ENCODE measurements at regions not wholly inside any gene's neighbourhood (a gene's known extent, or its start where the extent isn't known, plus 50 kb on each side); places are given as distances from the start of the nearest gene placed in this dataset.

DNA sequence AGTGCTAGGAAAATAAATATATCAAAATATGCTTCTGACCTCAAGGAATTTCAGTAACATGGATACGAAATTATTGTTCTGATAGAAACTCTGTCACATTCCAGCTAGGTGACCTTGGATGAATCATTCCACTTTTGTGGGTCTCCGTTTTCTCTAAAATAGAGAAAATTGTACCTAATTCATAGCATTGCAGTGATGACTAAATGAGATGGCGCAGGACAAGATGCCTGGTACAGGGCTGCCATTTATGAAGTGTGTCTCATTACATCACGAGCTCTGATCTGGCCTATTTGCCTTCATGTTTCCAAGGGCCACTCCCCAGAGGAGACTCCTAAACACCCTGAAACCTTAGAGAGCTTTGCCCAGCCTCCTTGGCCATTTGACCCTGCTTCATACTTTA lies 480.0 kb upstream of the USP24 start:
- DNase-seq, result no peak

DNA sequence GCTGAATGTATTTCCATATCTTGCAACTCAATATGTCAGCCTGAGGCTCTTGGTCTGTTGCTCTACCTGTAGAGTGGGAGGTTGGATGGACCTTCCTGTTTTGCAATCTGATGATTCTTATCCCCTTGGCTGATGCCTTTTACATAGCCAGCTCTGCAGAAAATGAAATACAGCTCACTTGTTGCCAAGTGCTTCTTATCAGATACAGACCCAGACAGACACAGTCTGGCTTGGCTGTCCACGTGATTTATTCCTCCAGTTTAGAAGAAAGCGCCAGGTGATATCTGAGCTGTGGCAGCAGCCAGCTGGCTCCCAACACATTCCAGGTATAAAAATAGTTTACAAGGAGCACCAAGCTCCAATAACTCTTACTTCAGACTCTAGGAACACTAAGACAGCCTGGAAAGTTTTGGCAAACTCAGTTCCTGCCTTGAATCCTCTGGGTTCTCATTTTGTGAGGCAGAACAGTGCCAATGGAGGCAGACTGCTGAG lies 479.2 kb upstream of the USP24 start:
- DNase-seq, result no peak

DNA sequence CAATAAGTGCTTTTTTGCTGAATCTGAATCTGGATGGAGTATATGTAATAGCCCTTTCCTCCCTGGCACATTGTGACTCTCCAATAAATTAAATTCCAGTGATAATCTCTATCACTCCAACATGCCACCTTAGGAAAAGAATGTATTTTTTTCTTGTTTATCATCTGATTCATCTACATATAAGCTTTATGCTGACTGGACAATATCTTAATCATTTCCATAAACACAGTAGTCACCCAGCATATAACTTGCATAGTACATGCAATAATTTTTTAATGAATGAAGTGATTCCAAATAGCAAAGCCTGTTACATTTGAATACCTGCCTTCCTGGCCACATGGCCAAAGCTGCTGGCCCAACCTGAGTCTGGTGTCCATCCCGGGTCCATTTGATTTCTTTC lies 477.6 kb upstream of the USP24 start:
- no peak for DNase-seq

DNA sequence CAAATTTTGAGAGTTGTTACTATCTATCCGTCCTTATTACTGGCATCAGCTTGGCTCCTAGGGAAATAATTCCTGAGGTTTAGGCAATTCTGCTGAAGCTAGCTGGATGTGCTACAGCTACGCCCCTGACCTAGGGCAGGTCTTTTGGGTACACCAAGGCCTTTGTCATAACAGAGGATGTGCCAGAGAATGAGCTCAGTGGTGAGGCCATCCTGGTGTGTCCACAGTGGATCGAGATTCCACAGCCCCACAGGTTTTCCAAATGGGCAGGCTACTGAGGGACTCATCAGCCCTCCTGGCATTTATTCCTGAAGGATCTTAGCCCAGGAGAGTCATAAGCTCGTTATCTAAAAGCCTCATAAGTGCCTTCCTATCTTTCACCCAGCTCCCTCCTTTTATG lies 475.2 kb upstream of the USP24 start:
- DNase-seq, result no peak

DNA sequence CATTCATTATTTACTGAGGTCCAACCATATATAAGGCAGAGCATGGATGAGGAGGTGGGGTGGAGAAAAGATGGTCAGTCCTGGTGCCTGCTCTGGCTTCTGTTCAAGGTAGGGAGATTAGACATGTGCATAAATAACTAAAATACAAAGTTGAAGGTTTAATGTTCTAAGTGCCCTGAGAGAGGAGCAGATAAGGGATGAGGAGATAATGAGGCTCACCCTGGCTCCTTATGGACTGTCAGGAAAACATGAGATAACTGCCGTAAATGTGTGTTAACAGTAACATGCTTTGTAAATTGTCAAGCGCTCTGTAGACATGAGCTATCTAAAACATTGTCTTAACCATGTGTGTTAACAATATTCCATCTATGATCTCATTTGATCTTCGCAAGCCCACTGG lies 474.6 kb upstream of the USP24 start:
- no peak for DNase-seq

DNA sequence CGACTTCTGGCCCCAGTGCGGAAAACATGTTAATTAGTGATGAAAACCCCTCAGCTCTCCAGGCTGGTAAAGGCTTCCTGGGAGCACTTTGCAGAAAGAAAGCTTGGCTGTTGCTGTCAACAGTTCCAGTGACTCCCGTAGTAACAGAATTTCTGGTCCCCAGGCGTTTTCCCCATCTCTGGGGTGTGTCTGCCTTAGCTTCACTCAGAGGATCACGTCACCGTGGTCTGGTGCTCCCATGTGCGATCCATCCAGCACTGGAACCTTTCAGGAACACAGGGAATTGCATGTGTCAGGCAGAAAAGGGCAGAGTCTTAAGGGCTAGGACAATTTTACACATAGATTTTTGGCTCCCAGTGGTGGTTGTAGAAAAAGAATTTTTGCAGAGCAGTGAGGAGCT lies 470.4 kb upstream of the USP24 start:
- no peak for DNase-seq

DNA sequence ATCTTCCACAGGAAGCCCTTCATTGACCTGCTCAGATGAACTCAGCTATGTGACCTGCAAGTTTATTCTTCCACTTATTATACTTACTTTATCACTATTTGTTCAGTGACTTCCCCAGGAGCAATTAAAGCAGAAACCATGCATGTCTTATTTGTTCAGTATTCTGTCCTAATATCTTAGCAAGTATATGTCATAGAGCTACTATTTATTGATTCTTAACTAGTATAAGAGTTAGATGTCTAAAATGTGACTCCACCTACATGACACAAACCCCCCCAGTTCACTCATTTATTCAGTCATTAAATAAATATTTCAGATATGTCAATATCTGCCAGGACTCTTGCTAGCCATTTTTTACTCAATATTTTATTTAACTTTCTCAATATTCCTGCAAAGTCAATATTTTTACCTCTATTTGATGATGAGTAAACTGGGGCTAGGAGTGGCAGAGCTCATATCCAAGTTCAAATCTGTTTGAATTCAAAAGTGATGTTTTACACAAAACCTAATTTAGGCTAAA lies 469.0 kb upstream of the USP24 start:
- DNase-seq, result no peak

DNA sequence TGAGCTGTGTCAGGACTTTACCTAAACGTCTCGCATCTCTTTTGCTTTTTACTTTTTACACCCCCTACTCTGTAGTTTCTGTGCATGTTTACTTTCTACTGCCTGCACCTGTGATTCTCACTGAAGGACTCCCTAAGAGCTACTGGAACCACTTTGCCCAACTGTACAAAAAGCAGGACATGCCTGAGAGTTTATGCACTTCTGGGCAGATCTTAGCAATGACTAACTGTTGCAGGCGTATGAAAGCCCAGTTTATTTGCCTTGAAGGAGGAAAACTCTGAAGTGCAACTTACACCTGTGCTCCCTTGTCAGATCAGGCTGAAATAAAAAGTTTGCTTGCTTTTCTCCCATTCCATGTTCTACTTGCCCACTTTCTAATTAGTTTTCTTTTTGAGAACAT lies 467.0 kb upstream of the USP24 start:
- DNase-seq, result no peak

DNA sequence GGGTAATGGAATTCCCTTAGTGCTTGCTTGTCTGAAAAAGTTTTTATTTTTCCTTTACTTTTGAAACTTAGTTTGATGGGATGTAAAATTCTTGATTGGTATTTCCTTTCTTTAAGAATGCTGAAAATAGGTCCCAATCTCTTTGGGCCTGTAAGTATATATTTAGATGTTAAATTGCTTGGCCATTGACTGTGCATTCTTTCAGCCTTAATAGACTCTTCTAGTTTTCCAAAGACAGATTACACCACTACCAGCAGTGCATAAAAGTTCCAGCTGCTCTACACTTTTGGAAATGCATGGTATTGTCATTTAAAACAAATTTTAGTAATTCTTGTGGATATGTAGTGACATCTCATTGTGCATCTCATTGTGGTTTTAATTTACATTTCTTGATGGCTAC lies 464.8 kb upstream of the USP24 start:
- no peak for DNase-seq

DNA sequence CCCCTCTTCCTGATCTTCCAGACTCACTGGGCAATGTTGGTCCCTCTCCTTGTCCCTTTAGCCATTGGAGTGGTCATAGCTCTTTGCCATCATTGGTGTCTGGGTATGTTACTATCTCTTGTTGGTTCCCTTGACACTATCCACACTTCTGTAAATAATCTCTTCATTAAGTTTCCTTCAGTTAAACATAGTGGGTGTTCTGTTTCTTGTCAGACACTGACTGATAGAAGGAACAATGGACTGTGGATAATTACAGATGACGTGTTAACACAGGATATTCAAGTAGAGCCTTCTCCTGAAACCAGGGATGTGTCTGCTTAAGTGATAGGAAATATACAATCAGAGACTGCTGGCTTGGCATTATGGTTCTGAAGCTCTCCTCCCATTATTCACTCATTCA lies 458.3 kb upstream of the USP24 start:
- no peak for DNase-seq

DNA sequence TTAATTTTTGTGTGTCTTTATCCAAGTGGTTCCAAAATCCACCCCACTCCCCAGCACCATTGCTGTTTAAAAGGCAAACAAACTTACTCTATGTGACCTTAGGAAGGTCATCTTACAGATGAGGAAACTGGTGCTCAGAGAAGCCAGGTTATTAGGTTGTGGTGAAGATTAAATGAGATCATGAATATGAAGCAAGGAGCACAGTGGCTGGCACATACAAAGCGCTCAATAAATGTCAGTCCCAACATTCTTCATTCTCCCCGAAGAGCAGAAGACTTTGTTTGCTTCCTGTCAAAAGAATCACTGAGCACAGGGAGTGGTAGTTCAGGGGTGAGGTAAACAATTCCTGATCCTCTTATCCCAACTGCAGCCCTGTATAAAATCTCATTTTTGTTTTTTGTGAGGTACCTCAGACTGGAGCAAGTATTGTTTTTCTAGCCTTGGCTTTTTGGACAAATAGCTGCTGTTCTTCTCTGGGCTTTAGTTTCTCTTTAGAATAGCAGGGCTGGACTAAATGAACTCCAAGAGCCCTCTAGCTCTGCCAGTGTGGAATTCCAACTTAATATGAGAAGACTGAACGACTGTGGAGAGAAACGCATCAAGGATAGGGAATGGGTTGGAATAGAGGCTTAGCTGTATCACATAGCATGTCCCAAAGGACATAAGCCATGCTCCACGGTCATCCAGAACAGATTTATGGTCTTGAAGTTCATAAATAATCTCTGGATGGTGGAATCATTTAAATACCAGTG lies 455.3 kb upstream of the USP24 start:
- no peak for DNase-seq

DNA sequence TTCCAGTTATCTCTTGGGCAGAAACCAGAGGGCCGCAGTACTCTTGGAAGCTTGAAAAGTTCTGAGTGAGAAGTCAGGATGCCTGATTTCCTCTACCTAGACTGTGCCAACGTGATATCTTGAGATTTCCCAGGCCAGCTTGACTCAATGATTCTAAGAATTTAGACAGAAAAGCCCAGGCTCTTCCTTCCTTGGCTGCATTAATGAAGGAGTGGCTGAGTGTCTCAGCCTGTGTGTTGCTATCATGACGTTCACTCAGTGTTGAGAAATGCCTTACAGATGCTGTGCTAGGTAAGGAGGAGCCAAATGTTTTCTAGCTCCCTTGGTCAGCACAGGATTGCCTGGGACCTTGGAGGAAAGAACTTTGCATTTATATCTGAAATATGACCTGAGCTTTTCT lies 454.1 kb upstream of the USP24 start:
- no peak for DNase-seq

DNA sequence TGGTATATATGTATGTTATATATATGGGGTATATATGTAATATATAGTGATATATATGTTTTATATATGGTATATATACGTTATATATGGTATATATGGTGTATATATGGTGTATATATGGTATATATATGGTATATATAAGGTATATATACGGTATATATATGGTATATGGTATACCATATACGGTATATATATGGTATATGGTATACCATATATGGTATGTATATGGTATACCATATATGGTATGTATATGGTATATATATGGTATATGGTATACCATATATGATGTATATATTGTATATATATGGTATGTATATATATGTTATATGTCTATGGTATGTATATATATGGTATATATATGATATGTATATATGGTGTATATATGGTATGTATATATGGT lies 447.7 kb upstream of the USP24 start:
- DNase-seq, result no peak

DNA sequence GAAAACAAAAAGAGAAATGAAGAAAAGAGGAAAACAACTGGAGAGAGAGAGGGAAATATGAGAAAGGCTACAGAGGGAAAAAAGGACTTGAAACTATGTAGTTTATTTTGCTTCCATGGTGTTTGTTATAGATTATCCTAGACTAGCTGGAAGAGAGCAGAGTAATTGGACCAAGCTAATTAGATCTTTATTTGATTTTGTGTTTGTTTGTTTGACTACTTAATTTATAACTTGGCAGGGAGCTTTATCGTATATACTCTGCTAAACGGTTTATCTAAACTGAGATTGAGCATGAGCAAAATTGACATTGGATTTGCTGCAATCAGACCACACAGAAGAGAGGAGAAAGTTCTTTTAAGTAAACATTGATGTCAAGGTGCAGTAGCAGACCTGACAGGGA lies 443.8 kb upstream of the USP24 start:
- DNase-seq, result no peak

DNA sequence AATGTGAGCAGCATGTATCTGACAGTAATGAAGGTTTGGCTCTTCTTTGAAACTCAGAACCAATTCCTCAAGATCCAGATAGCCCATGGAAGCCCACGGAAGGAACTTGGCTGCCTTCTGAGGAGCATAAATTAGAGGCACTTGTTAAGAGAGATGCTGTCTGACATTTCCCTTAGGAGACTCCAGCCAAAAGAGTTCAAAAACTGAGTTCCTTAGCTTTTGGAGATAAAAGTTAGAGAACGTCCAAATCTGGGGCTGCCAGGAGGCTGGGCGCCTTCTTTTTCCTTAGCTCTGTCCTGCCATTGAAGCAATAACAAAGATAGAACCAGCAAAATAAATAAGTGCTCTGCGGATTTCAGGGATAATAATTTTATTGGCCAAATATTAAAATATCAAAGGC lies 439.6 kb upstream of the USP24 start:
- DNase-seq, result no peak

DNA sequence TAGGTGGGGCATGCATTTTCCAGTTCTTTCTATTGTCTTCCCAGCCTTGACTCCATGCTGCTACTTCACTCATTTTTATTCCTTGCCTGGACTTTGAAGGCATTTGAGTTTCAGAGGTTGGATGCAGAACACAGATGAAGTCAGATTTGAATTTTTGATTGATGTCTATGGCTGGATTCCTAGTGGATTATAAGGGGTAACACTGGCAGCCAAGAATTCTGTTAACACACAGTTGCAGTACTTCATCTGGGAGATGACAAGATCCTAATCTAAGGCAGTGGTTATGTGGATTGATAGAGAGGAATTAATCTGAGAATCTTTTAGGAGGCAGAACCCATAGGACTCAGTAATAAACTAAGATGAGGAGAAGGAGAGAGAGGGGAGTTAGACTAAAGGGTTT lies 439.0 kb upstream of the USP24 start:
- DNase-seq, result no peak

DNA sequence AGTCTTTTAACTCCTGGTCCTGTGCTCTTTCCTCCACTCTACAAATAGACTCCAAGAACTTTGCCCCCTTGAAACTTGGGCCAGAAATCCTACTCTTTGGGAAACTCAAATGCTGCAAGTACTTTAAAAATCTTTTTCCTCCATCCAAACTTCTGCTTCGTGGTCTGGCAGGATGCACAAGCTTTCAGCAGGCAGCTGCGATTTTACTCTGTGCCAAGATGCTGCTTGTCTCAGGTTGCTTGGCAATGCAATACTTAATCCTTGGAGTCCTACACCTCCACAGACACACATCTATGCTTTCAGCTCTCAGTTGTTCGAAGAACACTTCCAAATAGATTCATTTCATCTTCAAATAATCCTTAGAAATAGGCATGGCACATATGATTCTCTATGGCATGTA lies 435.3 kb upstream of the USP24 start:
- DNase-seq, result no peak

DNA sequence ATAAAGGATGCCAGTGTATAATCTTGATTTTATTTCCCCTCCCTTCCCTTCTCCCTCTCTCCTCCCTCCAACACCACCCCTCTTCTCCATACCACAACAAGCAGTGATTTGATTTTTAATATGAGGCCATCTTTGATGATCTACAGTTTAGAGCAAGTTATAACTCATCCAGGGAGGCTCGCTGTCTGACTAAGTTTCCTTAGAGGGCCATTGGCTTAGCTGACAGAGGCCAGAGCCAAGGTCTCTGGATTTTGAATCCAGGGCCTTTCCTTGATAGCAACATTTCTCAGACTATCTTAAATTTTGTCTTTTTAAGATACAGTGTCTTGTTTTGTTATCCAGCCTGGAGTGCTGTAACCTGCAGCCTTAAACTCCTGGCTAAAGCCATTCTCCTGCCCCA lies 431.0 kb upstream of the USP24 start:
- DNase-seq, result no peak

DNA sequence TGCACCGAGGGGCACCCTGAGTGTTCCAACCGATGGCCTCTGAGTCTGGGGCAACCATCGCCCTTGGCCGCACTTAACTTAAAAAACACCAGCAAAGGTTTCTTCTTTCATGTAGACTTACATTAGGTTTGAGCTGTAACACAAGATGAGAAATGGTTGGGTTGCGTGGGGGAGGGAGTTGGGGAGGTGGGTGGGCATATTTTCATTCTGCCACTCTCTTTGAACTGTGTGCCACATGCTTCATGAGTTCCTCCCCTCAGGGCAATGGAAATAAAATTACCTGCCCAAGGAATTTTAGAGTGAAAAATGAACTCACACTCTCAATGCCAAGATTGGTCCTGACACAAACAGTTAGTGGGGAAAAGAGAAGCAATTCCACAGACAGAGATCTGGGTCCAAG lies 430.1 kb upstream of the USP24 start:
- DNase-seq, result no peak

DNA sequence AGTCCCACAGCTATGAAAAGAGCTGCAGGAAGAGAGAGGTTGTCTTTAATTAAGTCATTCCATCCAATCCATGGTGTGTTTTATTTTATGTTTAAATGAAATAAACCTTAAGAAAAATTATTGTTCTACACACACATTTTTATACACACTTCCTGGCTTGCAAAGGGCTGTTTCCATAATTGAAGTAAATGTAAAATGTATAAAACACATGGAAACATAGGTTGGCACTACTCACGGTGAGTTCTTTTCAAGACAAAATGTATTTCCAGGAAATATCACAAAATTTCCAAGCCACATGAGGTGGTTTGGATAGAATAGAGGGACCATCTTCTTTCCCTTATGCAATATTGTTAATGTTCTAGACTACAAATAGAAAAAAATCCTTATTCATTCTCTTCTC lies 426.8 kb upstream of the USP24 start:
- no peak for DNase-seq

DNA sequence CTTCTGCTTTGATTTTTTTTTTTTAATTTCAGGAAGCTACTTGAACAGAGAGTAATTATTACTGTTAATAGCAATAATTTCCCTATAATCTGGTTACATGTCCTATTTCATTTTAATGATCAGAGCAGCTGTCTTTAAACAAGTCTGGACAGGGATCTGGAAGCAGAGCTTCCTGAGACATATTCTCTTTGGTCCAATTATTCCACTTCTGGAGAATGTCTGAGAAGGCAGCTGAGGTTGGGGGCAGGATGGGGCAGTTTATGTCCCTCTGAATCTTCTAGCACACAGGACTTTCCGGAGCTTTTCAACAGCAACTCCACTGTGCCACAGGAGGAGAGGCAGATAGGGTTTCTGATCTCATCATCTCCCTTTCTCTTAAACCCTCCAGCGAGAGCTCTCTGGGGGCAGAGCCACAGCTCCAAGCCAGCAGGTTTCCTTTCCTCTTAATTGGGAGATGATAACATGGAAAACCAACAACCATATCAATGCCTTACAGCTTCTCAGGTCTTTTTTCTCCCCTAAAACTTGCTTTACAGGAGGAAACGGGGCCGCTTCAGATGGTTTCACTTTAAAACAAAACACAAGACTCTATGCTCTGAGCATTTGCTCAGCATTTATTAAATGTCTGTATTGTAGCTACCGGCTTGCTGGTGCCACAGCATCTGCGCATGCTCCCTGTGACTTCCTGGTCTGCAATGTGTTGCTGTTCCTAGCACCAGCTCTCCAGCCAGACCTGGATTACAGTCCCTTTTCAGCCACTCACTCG lies 425.7 kb upstream of the USP24 start:
- DNase-seq, result no peak

DNA sequence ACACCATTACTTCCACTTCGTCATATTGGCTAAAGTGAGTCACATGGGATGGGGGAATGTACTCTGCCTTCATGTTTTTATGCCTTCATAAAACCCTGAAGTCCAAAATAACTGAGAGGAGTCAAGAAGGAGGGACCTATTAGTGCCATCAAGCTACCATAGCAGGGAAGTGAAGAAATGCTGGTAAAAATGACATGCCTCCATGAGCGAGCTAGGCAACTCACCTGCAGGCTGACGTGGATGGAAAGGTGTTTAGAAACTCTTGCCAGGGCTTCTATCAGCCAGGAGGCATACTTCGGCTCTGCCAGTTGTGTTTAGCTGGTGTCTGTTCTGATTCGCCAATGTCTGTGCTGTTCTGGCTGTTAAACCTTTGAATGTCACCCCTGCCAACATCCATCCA lies 424.4 kb upstream of the USP24 start:
- no peak for DNase-seq

DNA sequence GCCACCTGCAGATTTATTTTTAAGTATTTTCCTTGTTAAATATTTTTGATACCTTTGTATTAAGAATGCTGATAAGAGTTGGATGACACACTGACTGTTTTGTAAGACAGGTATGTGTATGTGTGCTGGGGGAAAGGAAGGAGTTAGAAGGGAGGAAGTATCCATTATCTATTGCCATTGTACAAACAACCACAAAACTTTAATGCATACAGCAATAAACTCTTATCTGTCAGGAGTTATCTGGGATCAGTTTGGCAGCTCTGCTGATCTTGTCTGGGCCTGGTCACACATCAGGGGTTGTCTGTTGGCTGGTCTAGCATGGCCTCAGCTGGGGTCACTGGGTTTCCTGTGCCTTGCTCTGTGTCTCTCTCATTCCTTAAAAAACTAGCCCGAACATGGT lies 423.9 kb upstream of the USP24 start:
- no peak for DNase-seq

DNA sequence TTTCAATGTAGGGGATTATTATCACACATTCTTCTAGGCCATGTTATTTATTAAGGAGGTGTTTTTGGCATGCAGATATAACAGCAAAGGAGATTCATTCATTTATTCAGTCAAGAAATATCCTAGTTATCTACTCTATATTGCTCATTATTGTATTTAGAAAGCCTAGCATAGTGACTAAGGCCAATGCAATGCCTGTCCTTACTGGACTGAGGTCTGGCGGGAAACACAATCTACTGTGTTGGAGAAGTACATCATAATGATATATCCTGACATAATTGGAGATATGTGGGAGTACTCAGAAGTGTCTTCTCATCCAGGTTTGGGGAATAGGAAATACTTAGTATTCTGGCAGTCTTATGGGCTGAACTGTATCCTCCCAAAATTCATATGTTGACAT lies 421.5 kb upstream of the USP24 start:
- no peak for DNase-seq

DNA sequence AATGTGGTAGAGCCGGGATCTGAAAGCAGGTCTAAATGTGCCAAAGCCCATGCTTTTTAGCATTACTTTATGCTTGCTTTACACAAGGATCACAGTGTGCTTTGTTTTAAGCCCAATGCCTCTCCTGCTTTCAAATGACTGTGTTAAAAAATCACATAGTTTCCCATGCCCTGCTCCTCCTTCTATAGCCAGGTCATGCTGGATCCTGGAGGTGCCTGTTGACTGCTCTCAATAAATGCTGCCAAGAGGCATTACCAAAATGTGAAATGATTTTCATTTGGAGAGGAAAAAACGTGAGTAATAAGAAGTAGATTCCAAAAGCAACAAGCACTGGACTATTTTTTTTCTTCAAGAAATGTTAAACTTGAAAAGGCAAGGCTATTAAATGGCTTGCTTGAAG lies 420.7 kb upstream of the USP24 start:
- no peak for DNase-seq
